ENCODE measurements at regions not wholly inside any gene's neighbourhood (a gene's known extent, or its start where the extent isn't known, plus 50 kb on each side); places are given as distances from the start of the nearest gene placed in this dataset.
"Not testable (repeated sequence)": the region's sequence is repeated elsewhere in the genome, so short reads cannot be mapped to it uniquely, and the experiment has no call there.

- no peak for TF ChIP-seq Cebpa-rat (IDR thresholded peaks at IDR 0.05)
- H3K36me3 ChIP-seq: peaks cover 0 to 8% (median 0%) of the 10 kb centered on the region in 11 experiments; a peak in 2 of 22 replicates
- no peaks in the 10 kb centered on the region for H4K20me1 ChIP-seq
- no peak overlapping the region for H3K27ac ChIP-seq
- H3K4me2 ChIP-seq: peak overlapping the region in 5 of 11 experiments; percentile 2 to 42 (median 23); a peak in 4 of 22 replicates
- H3K4me3 ChIP-seq: no peak overlapping the region
- no peak overlapping the region for H3K9ac ChIP-seq
- H3K27me3 ChIP-seq: no peaks in the 10 kb centered on the region
- peaks cover 47 to 58% (median 54%) of the 10 kb centered on the region in 11 experiments for H3K9me3 ChIP-seq (replicated peaks in 1 of 11)
- peaks cover 4 to 20% (median 8%) of the 10 kb centered on the region in 10 experiments; a peak in 11 of 20 replicates for H3K4me1 ChIP-seq
Observed at GRCh38 chr7:16944936-16945335, 63.2 kb upstream of the AGR3 start.

- H3K9me3 ChIP-seq (replicated peaks in 1 of 11): peaks cover 47 to 58% (median 54%) of the 10 kb centered on the region in 11 experiments
- TF ChIP-seq Cebpa-rat (IDR thresholded peaks at IDR 0.05): no peak
- no peaks in the 10 kb centered on the region for H4K20me1 ChIP-seq
- H3K4me2 ChIP-seq: peak overlapping the region in 3 of 11 experiments; percentile 2 to 42 (median 36); a peak in 3 of 22 replicates
- peaks cover 4 to 20% (median 8%) of the 10 kb centered on the region in 10 experiments; a peak in 11 of 20 replicates for H3K4me1 ChIP-seq
- no peaks in the 10 kb centered on the region for H3K27me3 ChIP-seq
- no peak overlapping the region for H3K9ac ChIP-seq
- H3K36me3 ChIP-seq: peaks cover 0 to 8% (median 0%) of the 10 kb centered on the region in 11 experiments; a peak in 2 of 22 replicates
- no peak overlapping the region for H3K4me3 ChIP-seq
- H3K27ac ChIP-seq: no peak overlapping the region
Observed at GRCh38 chr7:16945372-16945771, 63.6 kb upstream of the AGR3 start.

GRCh38 chr7:16948110-16948509 is 66.3 kb upstream of the AGR3 start:
- H4K20me1 ChIP-seq, H3K4me2 ChIP-seq, H3K36me3 ChIP-seq, H3K27ac ChIP-seq, H3K4me3 ChIP-seq, H3K27me3 ChIP-seq, H3K9ac ChIP-seq: not testable (repeated sequence)
- H3K9me3 ChIP-seq (replicated peaks in 1 of 11): peaks cover 36 to 48% (median 44%) of the 10 kb centered on the region in 11 experiments
- peaks cover 0 to 14% (median 0%) of the 10 kb centered on the region in 10 experiments; a peak in 4 of 20 replicates for H3K4me1 ChIP-seq

DNA sequence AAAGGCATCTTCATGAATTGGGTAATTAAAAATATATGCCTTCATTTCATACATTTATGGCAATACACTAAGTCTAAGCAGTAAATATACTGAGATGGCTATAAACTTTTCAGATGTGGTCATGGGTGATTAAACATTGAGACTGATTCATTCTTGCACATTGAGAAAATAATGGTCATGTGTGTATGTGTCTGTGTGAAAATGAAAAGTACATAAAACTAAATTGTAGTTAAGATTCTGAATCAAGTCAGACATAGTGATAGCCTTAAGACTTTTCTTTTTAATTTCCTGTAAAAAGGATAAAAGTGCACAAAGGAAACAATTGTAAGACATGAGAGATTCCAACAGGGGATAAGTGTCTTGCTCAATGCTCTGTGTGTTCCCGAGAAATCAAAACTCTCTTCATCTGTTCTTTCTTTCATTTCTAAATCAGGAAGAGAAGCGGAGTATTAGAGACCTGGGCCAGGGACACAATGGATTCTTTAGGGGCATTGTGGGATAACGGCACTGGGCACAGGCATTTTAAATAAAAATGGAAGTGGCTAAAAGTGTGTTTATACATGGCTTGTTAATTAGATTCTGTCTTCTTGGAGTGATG is 69.8 kb upstream of the AGR3 start:
- H3K27ac ChIP-seq: no peak overlapping the region
- no peak for TF ChIP-seq Cebpa-rat (IDR thresholded peaks at IDR 0.05)
- H3K4me1 ChIP-seq: 0 out of 20 replicates have a peak, but pooled peaks cover 0 to 6% (median 0%) of the 10 kb centered on the region in 10 experiments
- peaks cover 0 to 8% (median 0%) of the 10 kb centered on the region in 11 experiments; a peak in 2 of 22 replicates for H3K36me3 ChIP-seq
- H3K4me2 ChIP-seq: no peak overlapping the region
- H3K9me3 ChIP-seq (replicated peaks in 1 of 11): peaks cover 26 to 36% (median 30%) of the 10 kb centered on the region in 11 experiments
- no peaks in the 10 kb centered on the region for H3K27me3 ChIP-seq
- no peak overlapping the region for H3K4me3 ChIP-seq
- H3K9ac ChIP-seq: no peak overlapping the region
- no peaks in the 10 kb centered on the region for H4K20me1 ChIP-seq

GRCh38 chr7:16954321-16954720 is 72.5 kb upstream of the AGR3 start:
- H3K4me2 ChIP-seq: no peak overlapping the region
- H3K4me1 ChIP-seq: 0 out of 20 replicates have a peak, but pooled peaks cover 0 to 6% (median 0%) of the 10 kb centered on the region in 10 experiments
- no peak overlapping the region for H3K9ac ChIP-seq
- H3K4me3 ChIP-seq: no peak overlapping the region
- H3K9me3 ChIP-seq (replicated peaks in 1 of 11): peaks cover 2 to 24% (median 9%) of the 10 kb centered on the region in 11 experiments
- no peaks in the 10 kb centered on the region for H3K36me3 ChIP-seq
- no peak overlapping the region for H3K27ac ChIP-seq
- no peak for TF ChIP-seq Cebpa-rat (IDR thresholded peaks at IDR 0.05)
- H4K20me1 ChIP-seq: no peaks in the 10 kb centered on the region
- H3K27me3 ChIP-seq: no peaks in the 10 kb centered on the region

GRCh38 chr7:16958724-16959123 is 76.9 kb upstream of the AGR3 start:
- Histone ChIP-seq H3K36me3 (no peaks in the 10 kb centered on the region), H3K27ac (no peak overlapping the region), H3K4me3 (no peak overlapping the region), H3K4me1 (0 out of 20 replicates have a peak, but pooled peaks cover 0 to 6% (median 0%) of the 10 kb centered on the region in 10 experiments), H4K20me1 (no peaks in the 10 kb centered on the region), H3K27me3 (no peaks in the 10 kb centered on the region), H3K9me3 (replicated peaks in 1 of 11) (peaks cover 0 to 15% (median 3%) of the 10 kb centered on the region in 11 experiments; a peak in 4 of 22 replicates), H3K9ac (no peak overlapping the region), H3K4me2 (no peak overlapping the region)
- no peak for TF ChIP-seq Cebpa-rat (IDR thresholded peaks at IDR 0.05)

GRCh38 chr7:16960337-16960965 is 78.7 kb upstream of the AGR3 start:
- Histone ChIP-seq H3K27me3 (no peaks in the 10 kb centered on the region), H3K9ac (no peak overlapping the region), H3K36me3 (no peaks in the 10 kb centered on the region), H3K9me3 (replicated peaks in 1 of 11) (peaks cover 1 to 24% (median 8%) of the 10 kb centered on the region in 11 experiments; a peak in 20 of 22 replicates), H3K4me2 (no peak overlapping the region), H3K4me1 (no peaks in the 10 kb centered on the region), H3K4me3 (no peak overlapping the region), H3K27ac (no peak overlapping the region), H4K20me1 (no peaks in the 10 kb centered on the region)
- no peak for TF ChIP-seq Cebpa-rat (IDR thresholded peaks at IDR 0.05)

DNA sequence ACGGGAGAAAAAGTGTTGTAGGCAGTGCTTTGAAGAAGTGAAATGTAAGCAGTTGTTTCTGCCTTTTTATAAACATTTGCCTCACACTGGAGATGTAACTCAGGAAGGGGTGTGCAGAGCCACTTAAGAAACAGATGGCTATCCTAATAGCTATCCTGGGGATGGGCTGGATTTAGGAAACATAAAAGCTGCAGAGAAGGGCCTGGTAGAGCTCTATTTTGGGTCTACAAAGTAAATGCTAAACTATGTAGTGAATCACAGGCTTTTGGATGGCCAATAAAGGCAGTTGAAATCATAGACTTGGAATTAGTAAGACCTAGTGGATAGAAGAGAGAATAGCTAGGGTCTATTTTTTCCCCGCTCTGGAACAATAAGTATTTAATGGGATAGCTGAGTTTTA is 79.9 kb upstream of the AGR3 start:
- TF ChIP-seq Cebpa-rat (IDR thresholded peaks at IDR 0.05): no peak
- Histone ChIP-seq H3K4me3 (no peak overlapping the region), H3K4me1 (no peaks in the 10 kb centered on the region), H3K27ac (no peak overlapping the region), H3K9me3 (replicated peaks in 1 of 11) (peaks cover 8 to 32% (median 16%) of the 10 kb centered on the region in 11 experiments; a peak in 21 of 22 replicates), H3K36me3 (no peaks in the 10 kb centered on the region), H3K4me2 (no peak overlapping the region), H3K27me3 (no peaks in the 10 kb centered on the region), H3K9ac (no peak overlapping the region), H4K20me1 (no peaks in the 10 kb centered on the region)

GRCh38 chr7:16963044-16963443 is 81.3 kb upstream of the AGR3 start:
- H3K4me1 ChIP-seq: no peaks in the 10 kb centered on the region
- H3K27me3 ChIP-seq: no peaks in the 10 kb centered on the region
- no peaks in the 10 kb centered on the region for H4K20me1 ChIP-seq
- no peak overlapping the region for H3K4me3 ChIP-seq
- H3K4me2 ChIP-seq: no peak overlapping the region
- no peaks in the 10 kb centered on the region for H3K36me3 ChIP-seq
- TF ChIP-seq Cebpa-rat (IDR thresholded peaks at IDR 0.05): no peak
- H3K9ac ChIP-seq: no peak overlapping the region
- no peak overlapping the region for H3K27ac ChIP-seq
- peaks cover 8 to 31% (median 16%) of the 10 kb centered on the region in 11 experiments; a peak in 21 of 22 replicates for H3K9me3 ChIP-seq (replicated peaks in 1 of 11)

GRCh38 chr7:16965697-16966096 is 83.9 kb upstream of the AGR3 start:
- H3K4me3 ChIP-seq, H3K36me3 ChIP-seq, H3K27ac ChIP-seq, H3K27me3 ChIP-seq, H3K4me2 ChIP-seq, H3K4me1 ChIP-seq, H4K20me1 ChIP-seq, H3K9ac ChIP-seq: not testable (repeated sequence)
- H3K9me3 ChIP-seq (replicated peaks in 1 of 11): peaks cover 7 to 18% (median 14%) of the 10 kb centered on the region in 11 experiments; a peak in 21 of 22 replicates

Measured in BLaER1 treated with 17β-estradiol and CSF1 and Interleukin-3, amounts not matched to agents 10 nM and 100 nM (cell line).